ENCODE measurements at regions not wholly inside any gene's neighbourhood (a gene's known extent, or its start where the extent isn't known, plus 50 kb on each side); places are given as distances from the start of the nearest gene placed in this dataset.

DNA sequence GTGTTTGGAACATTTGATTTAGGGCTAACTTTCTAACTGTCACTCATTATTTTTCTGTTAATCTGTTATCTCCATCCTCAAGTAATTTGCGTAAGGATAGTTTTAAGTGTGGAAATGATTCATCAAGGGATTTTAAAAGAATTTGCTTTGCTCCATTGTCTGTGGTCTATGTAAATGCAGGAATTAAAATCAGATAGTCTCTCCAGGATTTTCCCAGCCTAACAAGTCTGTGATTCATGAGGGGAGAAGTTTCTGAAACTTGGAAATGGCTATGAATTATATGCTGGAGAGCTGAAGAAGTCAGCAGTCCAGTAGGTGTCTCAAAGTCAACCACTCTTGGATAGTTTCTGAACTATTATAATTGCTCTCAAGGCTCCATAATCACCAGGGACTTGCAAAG lies 264.5 kb downstream of the MRPL39 start:
- TF ChIP-seq, protein P1, sequence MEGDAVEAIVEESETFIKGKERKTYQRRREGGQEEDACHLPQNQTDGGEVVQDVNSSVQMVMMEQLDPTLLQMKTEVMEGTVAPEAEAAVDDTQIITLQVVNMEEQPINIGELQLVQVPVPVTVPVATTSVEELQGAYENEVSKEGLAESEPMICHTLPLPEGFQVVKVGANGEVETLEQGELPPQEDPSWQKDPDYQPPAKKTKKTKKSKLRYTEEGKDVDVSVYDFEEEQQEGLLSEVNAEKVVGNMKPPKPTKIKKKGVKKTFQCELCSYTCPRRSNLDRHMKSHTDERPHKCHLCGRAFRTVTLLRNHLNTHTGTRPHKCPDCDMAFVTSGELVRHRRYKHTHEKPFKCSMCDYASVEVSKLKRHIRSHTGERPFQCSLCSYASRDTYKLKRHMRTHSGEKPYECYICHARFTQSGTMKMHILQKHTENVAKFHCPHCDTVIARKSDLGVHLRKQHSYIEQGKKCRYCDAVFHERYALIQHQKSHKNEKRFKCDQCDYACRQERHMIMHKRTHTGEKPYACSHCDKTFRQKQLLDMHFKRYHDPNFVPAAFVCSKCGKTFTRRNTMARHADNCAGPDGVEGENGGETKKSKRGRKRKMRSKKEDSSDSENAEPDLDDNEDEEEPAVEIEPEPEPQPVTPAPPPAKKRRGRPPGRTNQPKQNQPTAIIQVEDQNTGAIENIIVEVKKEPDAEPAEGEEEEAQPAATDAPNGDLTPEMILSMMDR (IDR thresholded peaks at IDR 0.05): no peak
- no peak for TF ChIP-seq POLR2A (IDR thresholded peaks at IDR 0.05)

Measured in transverse colon (tissue), 3 donors.